Activated T-cell treated with anti-CD3 and anti-CD28 coated beads, Interleukin-2, amount 50 U/mL, for 72 hours (primary cell): ENCODE measurements at regions not wholly inside any gene's neighbourhood (a gene's known extent, or its start where the extent isn't known, plus 50 kb on each side); places are given as distances from the start of the nearest gene placed in this dataset.
"Not testable (repeated sequence)": the region's sequence is repeated elsewhere in the genome, so short reads cannot be mapped to it uniquely, and the experiment has no call there.

Experiments
- ATAC-seq, 2 donors: fragments of 150-1000 bp; cut with Tn5 transposase; replicated peaks in 1 of 2; 2 replicates each; pipeline ENCODE4 v1.10.0; 2021; ENCODE audit warnings: moderate library complexity in 2 of 2, mild to moderate bottlenecking in 1 of 2
- DNase-seq, 2 donors: peaks; one replicate each; pipeline ENCODE4 v3.0.0; 2021 to 2022; ENCODE audit warnings: mixed read lengths in 1 of 2
- H3K27ac Mint-ChIP-seq: one replicate; pipeline ENCODE4 v1.8.0; 2022; ENCODE audit warnings: mild to moderate bottlenecking, moderate library complexity, mixed read lengths
- H3K27me3 Mint-ChIP-seq: one replicate; pipeline ENCODE4 v1.8.0; 2022; ENCODE audit warnings: low read depth, mixed read lengths
- H3K36me3 Mint-ChIP-seq, 2 donors: one replicate each; pipeline ENCODE4 v1.8.0; 2022; ENCODE audit warnings: mixed read lengths in 2 of 2, mild to moderate bottlenecking in 1 of 2; ENCODE audit not compliant: insufficient read depth in 2 of 2
- H3K4me1 Mint-ChIP-seq: one replicate; pipeline ENCODE4 v1.8.0; 2022; ENCODE audit warnings: low read depth, mixed read lengths
- H3K4me3 Mint-ChIP-seq, 2 donors: one replicate each; pipeline ENCODE4 v1.8.0; 2022; ENCODE audit warnings: mild to moderate bottlenecking in 2 of 2, mixed read lengths in 2 of 2, moderate library complexity in 2 of 2
- H3K9me3 Mint-ChIP-seq, 2 donors: one replicate each; pipeline ENCODE4 v1.8.0; 2022; ENCODE audit warnings: mixed read lengths in 2 of 2

- not testable (repeated sequence) for DNase-seq, H3K4me3 Mint-ChIP-seq, ATAC-seq, H3K27ac Mint-ChIP-seq, H3K9me3 Mint-ChIP-seq, H3K4me1 Mint-ChIP-seq, H3K36me3 Mint-ChIP-seq, H3K27me3 Mint-ChIP-seq
Observed at GRCh38 chr17:15869868-15870267, 75.1 kb upstream of the ADORA2B start.

GRCh38 chr17:15872677-15873076, 72.3 kb upstream of the ADORA2B start:
- not testable (repeated sequence) for H3K4me3 Mint-ChIP-seq, H3K9me3 Mint-ChIP-seq, ATAC-seq, H3K36me3 Mint-ChIP-seq, H3K4me1 Mint-ChIP-seq, DNase-seq, H3K27me3 Mint-ChIP-seq, H3K27ac Mint-ChIP-seq

- not testable (repeated sequence) for H3K36me3 Mint-ChIP-seq, H3K4me1 Mint-ChIP-seq, DNase-seq, H3K4me3 Mint-ChIP-seq, H3K27me3 Mint-ChIP-seq, ATAC-seq, H3K27ac Mint-ChIP-seq, H3K9me3 Mint-ChIP-seq
Observed at GRCh38 chr17:15877882-15878500, 66.9 kb upstream of the ADORA2B start.

DNA sequence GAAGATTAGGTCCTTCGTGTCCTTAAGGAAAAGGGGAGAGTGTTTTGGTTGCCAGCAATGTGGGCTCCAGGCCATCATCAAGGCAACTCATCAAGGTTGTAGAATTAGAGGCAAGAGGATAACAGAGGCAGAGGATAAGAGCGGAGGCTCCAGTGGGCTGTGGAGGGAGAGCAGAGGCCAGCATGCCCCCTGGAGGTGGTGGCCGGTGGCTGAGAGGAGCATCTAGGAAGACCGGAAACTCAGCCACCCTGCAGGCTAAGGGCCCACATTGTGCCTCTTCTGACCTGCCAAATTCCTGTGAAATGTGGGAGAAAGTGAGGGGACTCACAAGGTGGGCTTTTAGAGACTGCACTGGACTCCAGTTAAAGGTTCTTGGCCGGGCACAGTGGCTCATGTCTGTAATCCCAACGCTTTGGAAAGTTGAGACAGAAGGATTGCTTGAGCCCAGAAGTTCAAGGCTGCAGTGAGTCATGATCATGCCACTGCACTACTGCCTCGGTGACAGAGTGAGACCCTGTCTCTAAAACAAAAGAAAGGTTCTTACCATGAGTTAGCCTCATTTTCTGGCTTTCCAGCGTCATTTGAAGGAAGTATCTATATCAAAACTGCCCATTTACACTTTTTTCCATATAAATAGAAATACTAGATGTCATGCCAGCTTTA, 62.7 kb upstream of the ADORA2B start:
- H3K27me3 Mint-ChIP-seq: no peaks in the 10 kb centered on the region
- no peak for DNase-seq
- H3K4me3 Mint-ChIP-seq: no peak overlapping the region

DNA sequence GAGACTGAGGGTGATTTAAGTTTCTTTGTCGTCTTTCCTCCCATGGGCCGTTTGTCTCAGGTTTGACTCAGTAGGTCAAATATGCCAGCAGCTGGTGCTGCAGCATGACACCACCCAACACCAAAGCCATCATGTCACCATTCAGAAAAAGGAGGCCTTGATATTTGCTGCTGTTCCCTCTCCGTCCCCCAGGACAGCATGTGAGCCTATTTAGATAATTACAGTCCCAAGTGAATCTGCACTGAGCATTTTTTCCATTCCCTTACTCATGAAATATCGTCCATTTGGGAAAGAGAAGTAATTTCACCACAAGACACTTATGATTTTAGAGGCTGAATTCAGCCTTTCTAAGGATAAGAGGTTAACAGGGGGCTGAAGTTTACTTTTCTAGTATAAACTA, 62.2 kb upstream of the ADORA2B start:
- no peak for ATAC-seq

More for the DNA sequence above, 62.7 kb upstream of the ADORA2B start:
- no peak overlapping the region for H3K27ac Mint-ChIP-seq
- peaks cover 34% of the 10 kb centered on the region for H3K4me1 Mint-ChIP-seq
- H3K36me3 Mint-ChIP-seq: no peaks in the 10 kb centered on the region
- no peak for ATAC-seq
- H3K9me3 Mint-ChIP-seq: no peaks in the 10 kb centered on the region

DNA sequence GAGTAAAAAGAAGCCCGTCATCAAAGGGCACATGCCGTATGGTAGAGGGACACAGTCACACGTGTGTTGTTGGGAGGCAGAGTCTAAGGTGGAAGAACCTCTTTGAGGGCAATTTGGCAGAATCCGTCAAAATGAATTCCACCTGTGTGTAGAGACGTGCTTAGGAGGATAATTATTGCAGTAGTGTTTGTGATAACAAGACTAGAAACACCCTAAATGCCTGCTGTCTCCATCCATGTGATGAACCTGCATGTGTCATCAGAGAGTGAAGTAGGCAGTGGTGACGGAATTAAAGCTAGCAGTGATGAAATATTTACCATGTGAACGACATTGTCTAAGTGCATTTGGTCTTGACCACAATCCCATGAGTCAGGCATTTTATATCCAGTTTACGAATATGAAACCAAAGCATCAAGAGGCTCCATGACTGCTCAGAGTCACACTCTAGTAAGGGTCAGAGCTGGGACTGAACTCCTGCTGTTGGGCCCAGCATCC, 61.3 kb upstream of the ADORA2B start:
- Mint-ChIP-seq H3K36me3 (no peaks in the 10 kb centered on the region), H3K4me1 (peaks cover 36% of the 10 kb centered on the region), H3K9me3 (no peaks in the 10 kb centered on the region), H3K27ac (no peak overlapping the region), H3K27me3 (no peaks in the 10 kb centered on the region), H3K4me3 (no peak overlapping the region)
- no peak for DNase-seq
- peak; percentile 37 to 55 for ATAC-seq

More for the DNA sequence above, 62.2 kb upstream of the ADORA2B start:
- Mint-ChIP-seq H3K36me3 (no peaks in the 10 kb centered on the region), H3K4me1 (peaks cover 36% of the 10 kb centered on the region), H3K4me3 (no peak overlapping the region), H3K27me3 (no peaks in the 10 kb centered on the region), H3K27ac (no peak overlapping the region), H3K9me3 (no peaks in the 10 kb centered on the region)
- no peak for DNase-seq

- no peaks in the 10 kb centered on the region for H3K36me3 Mint-ChIP-seq
- peaks cover 36% of the 10 kb centered on the region for H3K4me1 Mint-ChIP-seq
- no peak overlapping the region for H3K4me3 Mint-ChIP-seq
- H3K9me3 Mint-ChIP-seq: no peaks in the 10 kb centered on the region
- DNase-seq (no peak), ATAC-seq (no peak)
- H3K27ac Mint-ChIP-seq: no peak overlapping the region
- H3K27me3 Mint-ChIP-seq: no peaks in the 10 kb centered on the region
Observed at GRCh38 chr17:15884731-15885130, 60.2 kb upstream of the ADORA2B start.

DNA sequence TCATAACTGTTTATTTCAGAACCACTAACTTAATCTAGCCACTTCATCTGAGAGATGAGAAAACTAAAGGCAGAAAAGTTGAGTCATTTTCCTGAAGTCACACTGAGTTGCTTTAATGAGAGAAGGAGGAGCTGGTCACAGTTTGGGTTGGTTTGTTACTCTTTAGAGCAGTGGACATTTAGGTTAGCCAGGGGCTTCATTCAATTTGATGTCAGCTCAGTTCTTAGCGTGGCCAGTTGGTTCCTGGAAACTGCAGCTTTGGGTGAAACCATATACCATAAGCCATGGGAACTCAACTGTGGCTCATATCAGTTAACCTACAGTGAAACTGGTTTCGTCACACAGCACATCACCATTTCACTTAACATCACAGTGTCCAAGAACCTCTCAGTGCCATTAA, 59.2 kb upstream of the ADORA2B start:
- Mint-ChIP-seq H3K4me1 (peaks cover 36% of the 10 kb centered on the region), H3K27me3 (no peaks in the 10 kb centered on the region), H3K4me3 (peak overlapping the region; percentile 8 to 50), H3K36me3 (no peaks in the 10 kb centered on the region), H3K9me3 (no peaks in the 10 kb centered on the region), H3K27ac (no peak overlapping the region)
- DNase-seq (peak in 1 of 2 donors; percentile 12), ATAC-seq (peak; percentile 74 to 78)

DNA sequence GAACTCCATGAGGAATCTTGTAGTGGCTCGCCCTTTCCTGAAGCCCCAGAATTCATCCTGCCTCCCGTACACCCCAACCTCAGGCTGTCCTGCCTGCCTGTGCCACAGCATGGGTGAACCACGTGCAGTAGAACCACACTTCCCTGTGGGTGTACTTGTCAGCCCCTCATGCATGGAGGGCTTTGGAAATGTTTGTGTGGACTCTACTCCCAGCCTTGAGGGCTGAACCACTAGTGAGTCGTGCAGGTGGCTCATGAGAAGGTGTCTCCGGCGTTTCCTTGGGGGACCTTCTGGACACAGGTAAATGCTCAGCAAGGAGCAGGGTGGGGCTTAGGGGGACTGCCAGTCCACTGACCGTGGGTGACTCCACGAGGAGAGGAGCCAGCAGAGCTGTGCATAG, 58.7 kb upstream of the ADORA2B start:
- Mint-ChIP-seq H3K27me3 (no peaks in the 10 kb centered on the region), H3K4me3 (peak overlapping the region in 1 of 2 donors; percentile 50), H3K9me3 (no peaks in the 10 kb centered on the region), H3K4me1 (peaks cover 36% of the 10 kb centered on the region), H3K27ac (no peak overlapping the region), H3K36me3 (no peaks in the 10 kb centered on the region)
- ATAC-seq (peak; percentile 39 to 52), DNase-seq (no peak)

- H3K9me3 Mint-ChIP-seq: no peaks in the 10 kb centered on the region
- ATAC-seq: no peak
- peak in 1 of 2 donors; percentile 8 for DNase-seq
- no peak overlapping the region for H3K27ac Mint-ChIP-seq
- H3K4me1 Mint-ChIP-seq: peaks cover 36% of the 10 kb centered on the region
- no peak overlapping the region for H3K4me3 Mint-ChIP-seq
- H3K36me3 Mint-ChIP-seq: no peaks in the 10 kb centered on the region
- no peaks in the 10 kb centered on the region for H3K27me3 Mint-ChIP-seq
Observed at GRCh38 chr17:15886804-15887203, 58.1 kb upstream of the ADORA2B start.

GRCh38 chr17:15888436-15888835, 56.5 kb upstream of the ADORA2B start:
- no peak overlapping the region for H3K4me3 Mint-ChIP-seq
- H3K36me3 Mint-ChIP-seq: no peaks in the 10 kb centered on the region
- no peak for DNase-seq
- H3K27ac Mint-ChIP-seq: no peak overlapping the region
- H3K27me3 Mint-ChIP-seq: no peaks in the 10 kb centered on the region
- no peaks in the 10 kb centered on the region for H3K9me3 Mint-ChIP-seq
- peaks cover 34% of the 10 kb centered on the region for H3K4me1 Mint-ChIP-seq
- no peak for ATAC-seq

DNA sequence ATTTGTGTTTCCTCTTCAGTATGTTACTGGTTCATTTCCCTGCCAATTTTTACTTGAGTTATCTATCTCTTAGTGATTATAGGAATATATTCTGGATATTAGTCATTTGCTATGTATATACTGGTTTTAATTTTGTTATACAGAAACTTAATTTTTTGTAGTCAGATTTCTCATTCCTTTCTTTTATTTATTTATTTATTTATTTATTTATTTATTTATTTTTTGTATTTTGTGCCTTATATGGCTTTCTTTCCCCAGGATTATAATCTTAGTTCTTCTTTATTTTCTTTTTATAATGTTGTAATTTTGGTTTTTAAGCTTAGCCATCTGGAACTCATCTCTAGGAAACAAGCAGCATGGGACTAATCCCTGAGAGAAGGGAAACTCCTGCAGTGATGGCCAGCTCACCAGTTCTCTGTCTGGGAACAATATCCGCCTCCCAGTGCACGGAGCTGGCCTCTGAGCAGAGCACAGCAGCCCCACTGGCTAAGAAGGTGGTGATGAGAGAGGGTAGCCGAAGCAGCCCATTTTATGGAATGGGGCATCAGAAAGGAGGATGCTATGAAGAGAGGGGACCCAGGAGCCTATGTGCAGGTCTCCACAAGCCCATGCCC, 54.5 kb upstream of the ADORA2B start:
- Mint-ChIP-seq H3K27me3 (peaks cover 7% of the 10 kb centered on the region), H3K9me3 (no peaks in the 10 kb centered on the region), H3K27ac (no peak overlapping the region), H3K4me3 (no peak overlapping the region), H3K4me1 (peaks cover 20% of the 10 kb centered on the region), H3K36me3 (no peaks in the 10 kb centered on the region)
- ATAC-seq (no peak), DNase-seq (no peak)

GRCh38 chr17:15891318-15891717, 53.6 kb upstream of the ADORA2B start:
- H3K36me3 Mint-ChIP-seq: peaks cover 0 to 4% of the 10 kb centered on the region in 2 donors
- no peak for DNase-seq
- H3K4me1 Mint-ChIP-seq: peaks cover 11% of the 10 kb centered on the region
- peaks cover 7% of the 10 kb centered on the region for H3K27me3 Mint-ChIP-seq
- no peak overlapping the region for H3K27ac Mint-ChIP-seq
- peaks cover 0 to 1% of the 10 kb centered on the region in 2 donors for H3K9me3 Mint-ChIP-seq
- no peak for ATAC-seq
- no peak overlapping the region for H3K4me3 Mint-ChIP-seq
